ENCODE measurements at regions not wholly inside any gene's neighbourhood (a gene's known extent, or its start where the extent isn't known, plus 50 kb on each side); places are given as distances from the start of the nearest gene placed in this dataset.

- H3K27me3 Mint-ChIP-seq, result no peaks in the 10 kb centered on the region
- H3K9me3 Mint-ChIP-seq, result peaks cover 0 to 25% (median 10%) of the 10 kb centered on the region in 9 donors
- no peak overlapping the region for H3K27ac Mint-ChIP-seq
- ATAC-seq, result no peak
- H3K4me3 Mint-ChIP-seq, result no peak overlapping the region
- no peaks in the 10 kb centered on the region for H3K4me1 Mint-ChIP-seq
- POLR2A ChIA-PET, result no interaction called here
- DNase-seq, result no peak
- H3K36me3 Mint-ChIP-seq, result no peaks in the 10 kb centered on the region
These were observed 625.9 kb upstream of the NRXN1 start for GRCh38 chr2:51657849-51658248.

DNA sequence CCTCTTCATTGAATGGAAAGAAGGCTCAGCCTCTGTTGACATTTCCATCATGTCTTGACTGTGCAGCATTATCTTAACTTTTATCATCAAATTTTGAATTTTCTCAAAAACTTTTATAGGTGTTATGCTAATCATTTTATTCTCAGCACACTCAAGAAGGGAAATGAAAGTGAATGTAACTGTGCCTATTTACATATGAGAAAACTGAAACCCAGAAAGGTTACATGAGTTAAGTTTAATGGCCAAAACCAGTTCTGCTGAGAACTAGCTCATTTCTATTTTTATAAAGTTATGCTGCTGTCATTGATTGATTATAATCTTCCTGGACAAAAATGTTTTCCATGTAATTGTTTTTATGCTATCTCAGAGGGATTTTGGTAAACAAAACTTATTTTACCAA lies 618.8 kb upstream of the NRXN1 start:
- ATAC-seq (no peak), DNase-seq (no peak)
- Mint-ChIP-seq H3K4me3 (no peak overlapping the region), H3K36me3 (no peaks in the 10 kb centered on the region), H3K9me3 (peaks cover 0 to 27% (median 11%) of the 10 kb centered on the region in 9 donors), H3K4me1 (no peaks in the 10 kb centered on the region), H3K27ac (no peak overlapping the region), H3K27me3 (no peaks in the 10 kb centered on the region)
- POLR2A ChIA-PET, result no interaction called here

GRCh38 chr2:51649366-51649765 lies 617.4 kb upstream of the NRXN1 start:
- POLR2A ChIA-PET, result no interaction called here
- no peak for ATAC-seq
- no peaks in the 10 kb centered on the region for H3K4me1 Mint-ChIP-seq
- DNase-seq, result no peak
- H3K27ac Mint-ChIP-seq, result no peak overlapping the region
- H3K9me3 Mint-ChIP-seq, result peaks cover 0 to 31% (median 12%) of the 10 kb centered on the region in 9 donors
- no peaks in the 10 kb centered on the region for H3K36me3 Mint-ChIP-seq
- H3K4me3 Mint-ChIP-seq, result no peak overlapping the region
- no peaks in the 10 kb centered on the region for H3K27me3 Mint-ChIP-seq

DNA sequence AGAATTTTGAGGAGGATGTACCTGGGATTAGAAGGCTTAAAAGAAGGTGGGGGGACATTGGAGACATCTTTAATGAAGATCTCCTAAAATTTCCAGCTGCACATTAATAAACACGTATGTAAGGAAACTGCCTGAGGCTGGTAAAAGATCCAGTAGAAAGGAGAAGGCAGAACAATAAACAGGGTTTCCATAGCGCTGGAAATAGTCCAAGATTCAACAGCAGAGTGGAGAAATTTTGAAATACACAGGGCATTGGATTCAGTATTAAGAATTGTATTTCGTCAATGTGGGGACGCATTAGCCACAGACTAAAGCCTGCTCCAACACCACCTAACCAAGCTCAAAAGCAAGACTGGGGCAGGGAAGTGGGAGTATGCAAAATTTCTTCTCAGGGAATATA lies 606.9 kb upstream of the NRXN1 start:
- peaks cover 0 to 65% (median 26%) of the 10 kb centered on the region in 9 donors for H3K9me3 Mint-ChIP-seq
- ATAC-seq (no peak), DNase-seq (no peak)
- no peaks in the 10 kb centered on the region for H3K4me1 Mint-ChIP-seq
- H3K36me3 Mint-ChIP-seq, result peaks cover 0 to 1% (median 0%) of the 10 kb centered on the region in 3 donors
- POLR2A ChIA-PET, result no interaction called here
- H3K27me3 Mint-ChIP-seq, result no peaks in the 10 kb centered on the region
- no peak overlapping the region for H3K27ac Mint-ChIP-seq
- H3K4me3 Mint-ChIP-seq, result no peak overlapping the region

DNA sequence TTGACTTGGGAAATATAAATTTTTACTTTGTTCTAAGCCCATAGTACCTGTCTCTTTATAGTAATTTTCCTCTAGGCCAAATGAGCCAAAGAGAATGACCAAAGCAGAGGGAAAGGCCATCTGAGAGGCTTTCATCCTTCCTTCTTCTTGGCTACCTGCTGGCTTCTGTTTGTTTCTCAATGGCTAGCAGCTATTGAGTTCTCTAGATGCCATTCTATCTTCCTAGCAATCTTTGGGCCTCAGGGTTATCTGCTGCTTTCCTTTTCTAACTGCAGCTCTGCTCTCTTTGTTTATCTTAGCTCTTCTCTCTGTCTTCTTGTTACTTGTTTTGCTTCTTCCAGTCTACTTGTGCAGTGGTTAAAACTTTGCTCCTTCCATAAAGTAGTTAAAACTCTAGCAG lies 601.1 kb upstream of the NRXN1 start:
- peaks cover 2 to 47% (median 7%) of the 10 kb centered on the region in 9 donors for H3K9me3 Mint-ChIP-seq
- no peaks in the 10 kb centered on the region for H3K27me3 Mint-ChIP-seq
- POLR2A ChIA-PET, result no interaction called here
- H3K36me3 Mint-ChIP-seq, result no peaks in the 10 kb centered on the region
- no peak overlapping the region for H3K27ac Mint-ChIP-seq
- H3K4me1 Mint-ChIP-seq, result no peaks in the 10 kb centered on the region
- H3K4me3 Mint-ChIP-seq, result no peak overlapping the region
- DNase-seq, result no peak
- no peak for ATAC-seq

GRCh38 chr2:51629406-51629805 lies 597.5 kb upstream of the NRXN1 start:
- H3K9me3 Mint-ChIP-seq, result peaks cover 0 to 16% (median 5%) of the 10 kb centered on the region in 9 donors
- no peaks in the 10 kb centered on the region for H3K36me3 Mint-ChIP-seq
- ATAC-seq (no peak), DNase-seq (no peak)
- no peaks in the 10 kb centered on the region for H3K4me1 Mint-ChIP-seq
- H3K27me3 Mint-ChIP-seq, result no peaks in the 10 kb centered on the region
- no peak overlapping the region for H3K27ac Mint-ChIP-seq
- no peak overlapping the region for H3K4me3 Mint-ChIP-seq
- POLR2A ChIA-PET, result no interaction called here

DNA sequence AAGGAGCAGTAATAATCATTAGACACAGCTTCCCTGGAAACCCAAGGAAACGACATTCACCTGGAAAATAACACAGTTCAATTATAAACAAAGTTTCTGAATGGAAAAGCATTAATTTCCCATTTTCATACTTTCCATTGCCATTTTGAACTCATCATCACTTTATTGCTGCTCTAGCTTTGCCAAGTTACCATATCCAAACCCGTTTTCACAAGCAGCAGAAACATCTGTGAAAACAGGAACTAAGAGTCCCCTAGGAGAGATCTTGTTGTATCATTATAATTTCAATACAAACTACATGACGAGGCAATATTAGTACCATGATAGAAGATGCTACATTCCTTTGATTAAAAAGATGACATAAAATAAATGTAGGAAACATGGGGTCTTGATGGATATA lies 597.0 kb upstream of the NRXN1 start:
- peaks cover 0 to 16% (median 4%) of the 10 kb centered on the region in 9 donors for H3K9me3 Mint-ChIP-seq

DNA sequence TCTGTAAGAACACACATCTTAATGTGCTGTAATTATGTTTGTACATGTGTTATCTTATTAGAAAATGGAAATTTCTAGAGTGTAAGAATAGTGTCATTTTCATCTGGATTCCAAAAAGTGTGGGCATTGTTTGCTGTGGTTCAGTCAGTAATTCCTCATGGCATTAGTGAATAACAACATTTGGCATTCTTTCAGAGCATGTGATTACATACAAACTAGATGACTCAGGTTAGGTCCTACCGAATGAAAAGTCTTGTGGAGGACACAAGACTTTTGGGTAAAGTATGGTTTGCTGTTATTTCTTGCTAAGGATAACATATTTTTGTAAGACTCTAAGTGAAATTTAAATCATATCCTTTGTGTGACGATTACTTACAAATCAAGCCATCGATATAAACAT lies 593.1 kb upstream of the NRXN1 start:
- DNase-seq (no peak), ATAC-seq (no peak)
- Mint-ChIP-seq H3K27ac (no peak overlapping the region), H3K4me3 (no peak overlapping the region), H3K36me3 (no peaks in the 10 kb centered on the region), H3K27me3 (no peaks in the 10 kb centered on the region), H3K4me1 (no peaks in the 10 kb centered on the region), H3K9me3 (peaks cover 7 to 40% (median 12%) of the 10 kb centered on the region in 9 donors)
- POLR2A ChIA-PET, result no interaction called here

More for the DNA sequence above, 597.0 kb upstream of the NRXN1 start:
- POLR2A ChIA-PET, result no interaction called here
- Mint-ChIP-seq H3K4me3 (no peak overlapping the region), H3K27me3 (no peaks in the 10 kb centered on the region), H3K4me1 (no peaks in the 10 kb centered on the region), H3K36me3 (no peaks in the 10 kb centered on the region), H3K27ac (no peak overlapping the region)
- ATAC-seq (no peak), DNase-seq (no peak)

- DNase-seq (no peak), ATAC-seq (no peak)
- Mint-ChIP-seq H3K27me3 (no peaks in the 10 kb centered on the region), H3K4me1 (no peaks in the 10 kb centered on the region), H3K9me3 (peaks cover 11 to 49% (median 23%) of the 10 kb centered on the region in 9 donors), H3K4me3 (no peak overlapping the region), H3K36me3 (peaks cover 0 to 4% (median 0%) of the 10 kb centered on the region in 3 donors), H3K27ac (no peak overlapping the region)
- POLR2A ChIA-PET, result no interaction called here
These were observed 588.9 kb upstream of the NRXN1 start for GRCh38 chr2:51620796-51621195.

DNA sequence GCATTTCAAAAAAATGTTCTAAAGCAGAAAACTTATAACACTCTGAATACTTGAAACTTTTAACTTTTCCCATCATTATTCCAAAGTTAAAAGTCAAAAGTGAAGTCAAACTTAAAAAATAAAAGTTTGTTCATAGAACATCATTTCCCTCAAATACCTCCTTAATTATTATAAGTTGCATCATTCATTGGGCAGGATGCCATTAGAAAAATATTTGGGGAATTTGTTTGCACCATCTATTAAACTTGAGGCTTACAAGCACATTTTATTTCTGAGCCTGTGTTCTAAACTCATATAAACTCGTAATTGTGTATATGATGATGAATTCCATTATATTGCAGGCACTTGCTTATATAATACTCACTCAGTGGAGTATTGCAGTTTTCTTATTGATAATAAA lies 588.0 kb upstream of the NRXN1 start:
- DNase-seq (no peak), ATAC-seq (no peak)
- Mint-ChIP-seq H3K4me3 (no peak overlapping the region), H3K36me3 (peaks cover 0 to 4% (median 0%) of the 10 kb centered on the region in 3 donors), H3K9me3 (peaks cover 11 to 49% (median 23%) of the 10 kb centered on the region in 9 donors), H3K27me3 (no peaks in the 10 kb centered on the region), H3K27ac (no peak overlapping the region), H3K4me1 (no peaks in the 10 kb centered on the region)
- POLR2A ChIA-PET, result no interaction called here

DNA sequence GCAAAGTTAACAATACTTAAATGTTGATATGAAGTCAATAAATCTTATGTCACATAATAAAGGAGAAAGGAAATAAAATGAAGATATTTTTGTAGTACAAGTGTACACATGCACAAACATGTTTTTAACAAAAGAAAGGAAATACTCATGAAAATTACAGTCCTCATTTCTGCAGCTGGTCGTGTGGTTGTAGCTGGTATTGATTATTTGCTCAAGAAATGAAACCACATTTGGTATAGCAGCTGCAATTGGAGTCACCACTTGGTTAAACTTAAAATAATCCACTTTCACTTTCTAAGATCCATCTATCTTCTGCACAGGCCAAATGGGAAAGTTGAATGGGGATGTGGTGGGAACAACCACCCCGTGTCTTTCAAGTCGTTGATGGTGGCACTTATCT lies 580.5 kb upstream of the NRXN1 start:
- peaks cover 4 to 68% (median 26%) of the 10 kb centered on the region in 9 donors for H3K9me3 Mint-ChIP-seq
- no peaks in the 10 kb centered on the region for H3K27me3 Mint-ChIP-seq
- no peaks in the 10 kb centered on the region for H3K4me1 Mint-ChIP-seq
- H3K36me3 Mint-ChIP-seq, result no peaks in the 10 kb centered on the region
- no peak for DNase-seq
- ATAC-seq, result no peak
- H3K27ac Mint-ChIP-seq, result no peak overlapping the region
- no peak overlapping the region for H3K4me3 Mint-ChIP-seq
- POLR2A ChIA-PET, result no interaction called here

GRCh38 chr2:51601706-51602105 lies 569.8 kb upstream of the NRXN1 start:
- ATAC-seq (no peak), DNase-seq (no peak)
- no peaks in the 10 kb centered on the region for H3K36me3 Mint-ChIP-seq
- peaks cover 8 to 49% (median 25%) of the 10 kb centered on the region in 9 donors for H3K9me3 Mint-ChIP-seq
- POLR2A ChIA-PET, result no interaction called here
- no peaks in the 10 kb centered on the region for H3K4me1 Mint-ChIP-seq
- no peaks in the 10 kb centered on the region for H3K27me3 Mint-ChIP-seq
- H3K4me3 Mint-ChIP-seq, result no peak overlapping the region
- H3K27ac Mint-ChIP-seq, result no peak overlapping the region

- no peak for ATAC-seq
- H3K4me3 Mint-ChIP-seq, result no peak overlapping the region
- H3K27me3 Mint-ChIP-seq, result no peaks in the 10 kb centered on the region
- H3K27ac Mint-ChIP-seq, result no peak overlapping the region
- H3K36me3 Mint-ChIP-seq, result no peaks in the 10 kb centered on the region
- peaks cover 6 to 45% (median 16%) of the 10 kb centered on the region in 9 donors for H3K9me3 Mint-ChIP-seq
- no peaks in the 10 kb centered on the region for H3K4me1 Mint-ChIP-seq
- no peak for DNase-seq
- POLR2A ChIA-PET, result no interaction called here
These were observed 565.2 kb upstream of the NRXN1 start for GRCh38 chr2:51597086-51597485.

GRCh38 chr2:51595836-51596235 lies 563.9 kb upstream of the NRXN1 start:
- peaks cover 5 to 45% (median 13%) of the 10 kb centered on the region in 9 donors for H3K9me3 Mint-ChIP-seq
- no peak for DNase-seq
- POLR2A ChIA-PET, result no interaction called here
- no peaks in the 10 kb centered on the region for H3K27me3 Mint-ChIP-seq
- H3K4me3 Mint-ChIP-seq, result no peak overlapping the region
- no peaks in the 10 kb centered on the region for H3K4me1 Mint-ChIP-seq
- H3K27ac Mint-ChIP-seq, result no peak overlapping the region
- no peak for ATAC-seq
- H3K36me3 Mint-ChIP-seq, result no peaks in the 10 kb centered on the region

Measured in naive thymus-derived CD8-positive, alpha-beta T cell (primary cell).